ENCODE measurements at regions not wholly inside any gene's neighbourhood (a gene's known extent, or its start where the extent isn't known, plus 50 kb on each side); places are given as distances from the start of the nearest gene placed in this dataset.
"Not testable (repeated sequence)": the region's sequence is repeated elsewhere in the genome, so short reads cannot be mapped to it uniquely, and the experiment has no call there.

DNA sequence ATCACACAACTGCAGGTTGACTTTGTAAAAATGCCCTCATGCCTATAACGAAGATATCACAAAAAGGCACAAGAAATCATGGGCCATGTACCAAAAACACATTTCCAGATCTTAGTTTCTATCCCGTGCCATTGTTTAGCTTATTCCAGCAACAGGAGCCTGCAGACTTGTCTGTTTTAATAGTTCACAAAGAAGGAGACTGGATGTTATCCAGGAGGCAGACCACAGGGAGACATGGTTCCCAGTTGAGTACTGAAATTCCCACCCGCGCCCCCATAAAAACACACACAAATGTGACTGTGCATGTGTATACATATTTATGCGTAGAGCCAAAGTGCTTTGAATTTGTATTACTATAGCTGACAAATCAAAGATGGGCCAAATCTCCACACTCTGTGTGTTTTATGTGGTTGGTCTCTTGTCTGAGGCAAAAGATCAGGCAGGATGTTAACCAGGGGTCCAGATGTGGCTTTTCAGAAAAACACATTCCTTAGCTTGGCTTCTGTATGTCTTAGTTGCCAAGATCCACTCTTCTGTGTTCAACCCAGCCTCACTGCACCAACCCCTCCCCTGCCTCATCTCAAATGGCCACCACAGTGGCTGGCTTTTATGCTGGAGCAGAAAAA is 469.2 kb upstream of the DIPK2B start:
- no peak for DNase-seq (ENCODE audit: low read depth)

DNA sequence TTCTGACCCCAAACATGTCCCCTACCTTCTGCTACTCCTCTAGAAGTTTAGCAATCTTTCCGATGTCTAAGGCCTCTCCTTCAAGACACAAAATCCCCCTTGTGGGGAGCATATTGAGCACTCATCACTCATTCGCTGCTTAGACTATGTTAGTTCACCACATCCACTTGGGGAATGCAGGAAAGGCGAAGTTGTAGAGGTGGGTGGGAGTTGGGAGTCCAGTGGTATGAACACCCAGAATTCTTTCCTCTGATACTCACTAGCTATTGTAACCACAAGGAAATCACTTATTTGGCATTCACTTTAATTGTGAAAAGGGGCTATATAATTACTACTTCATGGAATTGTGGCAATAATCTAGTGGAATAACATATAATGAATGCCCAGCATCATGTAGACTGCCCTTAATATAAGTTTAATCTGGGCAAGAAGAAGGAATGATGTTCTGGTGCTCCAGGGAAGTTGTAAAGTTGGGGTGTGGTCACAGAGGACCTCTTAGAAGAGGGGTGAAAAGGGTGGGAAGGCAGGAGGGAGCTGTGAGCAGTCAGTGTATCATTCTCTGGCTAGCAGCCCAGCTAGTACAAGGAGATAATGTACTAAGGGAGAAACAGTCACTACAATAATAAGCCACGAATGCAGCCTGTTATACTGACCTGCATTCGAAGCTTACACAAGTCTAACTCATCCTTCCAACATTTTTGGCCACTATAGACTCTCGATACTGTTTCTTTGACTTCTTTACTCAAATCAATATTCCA is 468.2 kb upstream of the DIPK2B start:
- no peak for DNase-seq (ENCODE audit: low read depth)

DNA sequence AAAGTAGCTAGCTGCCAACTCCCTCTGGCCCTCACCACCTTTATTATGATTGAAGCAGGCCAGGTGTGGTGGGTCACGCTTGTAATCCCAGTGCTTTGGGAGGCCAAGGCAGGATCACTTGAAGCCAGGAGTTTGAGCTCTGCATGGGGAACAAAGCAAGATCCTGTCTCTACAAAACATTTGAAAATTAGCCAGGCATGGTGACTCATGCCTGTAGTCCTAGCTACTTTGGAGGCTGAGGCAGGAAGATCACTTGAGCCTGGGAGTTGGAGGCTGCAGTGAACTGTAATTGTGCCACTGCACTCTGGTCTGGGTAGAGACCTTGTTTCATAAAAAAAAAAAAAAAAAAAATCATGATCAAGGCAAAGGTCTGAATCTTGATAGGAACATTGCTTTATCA is 467.0 kb upstream of the DIPK2B start:
- no peak for DNase-seq (ENCODE audit: low read depth)

DNA sequence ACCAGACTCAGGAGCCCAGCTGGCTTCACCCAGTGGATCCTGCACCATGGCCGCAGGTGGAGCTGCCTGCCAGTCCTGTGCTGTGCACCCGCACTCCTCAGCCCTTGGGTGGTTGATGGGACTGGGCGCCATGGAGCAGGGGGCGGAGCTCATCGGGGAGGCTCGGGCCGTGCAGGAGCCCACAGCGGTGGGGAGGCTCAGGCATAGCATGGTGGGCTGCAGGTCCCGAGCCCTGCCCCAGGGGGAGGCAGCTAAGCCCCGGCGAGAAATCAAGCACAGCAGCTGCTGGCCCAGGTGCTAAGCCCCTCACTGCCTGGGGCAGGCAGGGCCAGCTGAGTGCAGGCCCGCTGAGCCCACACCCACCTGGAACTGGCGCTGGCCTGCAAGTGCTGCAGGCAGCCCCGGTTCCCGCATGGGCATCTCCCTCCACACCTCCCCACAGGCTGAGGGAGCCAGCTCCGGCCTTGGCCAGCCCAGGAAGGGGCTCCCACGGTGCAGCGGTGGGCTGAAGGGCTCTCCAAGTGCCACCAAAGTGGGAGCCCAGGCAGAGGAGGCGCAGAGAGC is 464.1 kb upstream of the DIPK2B start:
- no peak for DNase-seq (ENCODE audit: low read depth)

DNA sequence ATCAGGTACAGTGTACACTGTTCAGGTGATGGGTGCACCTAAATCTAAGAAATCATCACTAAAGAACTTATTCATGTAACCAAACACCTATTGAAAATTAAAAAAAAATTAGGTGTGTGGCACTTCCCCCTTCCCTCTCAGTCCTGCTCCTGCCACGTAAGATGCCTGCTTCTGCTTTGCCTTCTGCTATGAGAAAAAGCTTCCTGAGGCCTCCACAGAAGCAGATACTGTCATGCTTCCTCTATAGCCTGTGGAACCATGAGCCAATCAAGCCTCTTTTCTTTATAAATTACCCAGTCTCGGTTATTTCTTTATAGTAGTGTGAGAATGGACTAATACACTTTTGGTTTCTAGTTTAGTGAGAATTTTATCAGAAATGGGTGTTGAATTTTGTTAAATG is 459.8 kb upstream of the DIPK2B start:
- no peak for DNase-seq (ENCODE audit: low read depth)

DNA sequence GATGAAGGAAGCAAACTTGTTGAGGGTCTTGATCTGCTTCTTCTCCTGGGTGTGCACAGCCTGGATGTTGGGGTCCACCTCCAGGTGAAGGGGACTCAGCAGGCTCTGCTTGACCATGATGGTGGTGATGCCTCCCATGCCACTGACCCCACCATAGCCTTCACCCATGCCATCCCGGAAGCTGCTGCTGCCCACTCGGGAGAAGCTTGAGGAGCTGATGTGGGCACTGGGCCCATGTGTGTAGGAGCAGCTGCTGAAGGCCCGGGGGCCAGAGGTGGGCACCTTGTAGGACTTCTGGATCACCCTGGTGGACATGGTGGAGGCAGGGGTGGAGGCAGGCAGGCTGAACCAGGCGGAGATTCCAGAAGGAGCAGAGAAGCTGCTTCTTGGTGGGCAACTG is 432.7 kb upstream of the DIPK2B start:
- DNase-seq (ENCODE audit: low read depth): no peak

DNA sequence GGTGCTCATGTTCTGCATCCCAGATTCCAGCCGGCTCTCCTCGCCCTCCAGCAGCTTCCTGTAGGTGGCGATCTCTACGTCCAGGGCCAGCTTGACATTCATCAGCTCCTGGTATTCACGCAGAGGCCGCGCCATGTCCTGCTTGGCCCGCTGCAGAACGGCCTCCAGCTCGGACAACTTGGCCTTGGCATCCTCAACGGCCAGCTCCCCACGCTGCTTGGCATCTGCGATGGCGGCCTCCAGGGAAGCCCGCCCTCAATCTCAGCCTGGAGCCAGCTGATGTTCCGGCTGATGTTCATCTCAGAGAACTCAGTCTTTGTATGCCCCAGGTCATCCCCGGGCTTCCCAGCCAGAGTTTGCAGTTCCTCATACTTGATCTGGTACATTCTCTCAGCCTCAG is 431.8 kb upstream of the DIPK2B start:
- DNase-seq (ENCODE audit: low read depth): no peak

DNA sequence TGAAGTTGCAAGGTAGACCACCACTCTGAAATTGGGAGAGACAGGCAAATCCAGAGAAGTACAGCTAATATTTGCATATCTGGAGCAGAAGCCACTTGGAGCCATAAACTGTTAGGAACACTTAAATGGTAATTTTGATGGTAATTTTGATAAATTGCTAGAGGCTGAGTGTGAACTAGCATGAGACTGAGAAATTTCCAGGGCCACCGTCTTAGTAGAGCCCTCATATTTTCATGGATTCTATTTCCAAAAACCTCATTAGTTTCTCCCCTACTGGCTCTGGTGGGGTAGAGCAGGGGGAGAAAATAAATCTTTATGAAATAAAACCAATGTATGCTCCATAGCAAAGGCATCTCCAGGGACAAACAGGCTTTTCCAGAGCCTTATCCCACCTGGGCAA is 429.4 kb upstream of the DIPK2B start:
- no peak for DNase-seq (ENCODE audit: low read depth)

DNA sequence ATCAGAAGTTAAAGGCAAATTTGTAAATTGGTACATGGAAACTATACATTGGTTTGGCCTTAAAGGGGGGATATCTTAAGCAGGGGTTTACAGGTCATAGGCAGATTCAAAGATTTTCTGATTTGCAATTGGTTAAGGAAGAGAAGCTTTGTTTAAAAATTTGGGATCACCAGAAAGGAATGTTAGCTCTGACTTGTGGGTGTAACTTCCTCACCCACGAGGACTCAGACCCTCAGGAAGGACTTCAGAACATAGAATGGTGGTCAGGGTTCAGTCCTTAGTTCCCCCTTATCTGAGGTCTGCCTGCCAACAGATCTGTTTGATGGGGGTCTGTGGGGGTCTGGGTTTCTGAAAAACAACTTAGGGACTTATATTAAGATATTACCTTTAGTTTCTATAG is 427.4 kb upstream of the DIPK2B start:
- no peak for DNase-seq (ENCODE audit: low read depth)

DNA sequence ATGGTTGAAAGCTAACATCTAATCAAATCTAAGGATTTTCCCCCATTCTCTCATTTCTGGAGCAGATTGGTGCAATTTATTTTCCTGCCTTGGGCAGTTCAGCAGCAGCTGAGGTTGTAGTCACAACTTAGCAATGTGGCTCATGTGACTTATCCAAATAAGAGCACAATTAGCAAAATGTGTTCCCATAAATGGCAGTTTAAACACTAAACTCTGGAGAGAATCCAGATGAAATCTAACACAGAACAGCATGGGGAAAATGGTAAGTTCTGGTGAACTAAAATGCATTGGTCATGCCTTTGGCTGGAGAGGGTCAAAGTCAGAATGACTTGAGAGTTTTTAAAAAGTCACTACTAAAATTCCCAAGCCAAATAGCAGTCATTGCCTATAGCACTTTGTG is 422.6 kb upstream of the DIPK2B start:
- DNase-seq (ENCODE audit: low read depth): no peak

DNA sequence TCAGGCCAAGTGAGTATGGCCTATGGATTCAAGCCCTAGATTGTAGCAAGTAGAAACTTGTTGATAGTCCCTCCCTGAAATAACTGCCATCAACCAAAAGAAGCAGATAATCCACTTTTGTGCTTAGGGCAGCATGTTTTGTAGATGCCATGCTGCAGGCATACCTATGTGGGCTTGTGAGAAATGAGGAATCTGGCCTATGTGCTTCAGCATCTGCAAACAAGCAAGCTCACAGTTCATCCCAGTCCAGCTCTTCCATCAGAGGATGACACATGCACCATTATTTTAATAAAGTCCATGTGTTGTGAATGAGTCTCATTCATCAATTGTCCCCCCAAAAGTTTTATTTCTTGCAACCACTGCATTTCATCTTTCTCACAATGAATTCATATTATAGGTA is 421.9 kb upstream of the DIPK2B start:
- no peak for DNase-seq (ENCODE audit: low read depth)

DNA sequence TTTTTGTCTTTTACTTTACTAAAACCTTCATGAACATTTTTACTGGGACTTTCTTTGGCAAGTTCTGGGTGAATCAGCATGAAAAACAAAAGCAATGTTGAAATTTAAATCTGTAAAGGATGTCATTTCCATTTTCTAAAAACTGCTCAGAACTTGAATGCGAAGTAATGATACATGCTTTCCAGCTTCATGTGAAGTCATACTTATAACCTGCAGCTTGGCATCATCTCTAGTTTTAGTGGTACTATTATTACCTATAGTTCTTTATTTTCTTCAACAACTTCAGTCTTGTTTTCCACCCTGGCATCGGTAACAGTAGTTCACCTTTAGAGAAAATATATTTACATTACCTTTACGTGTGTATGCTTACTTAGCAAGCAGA is 421.4 kb upstream of the DIPK2B start:
- no peak for DNase-seq (ENCODE audit: low read depth)

DNA sequence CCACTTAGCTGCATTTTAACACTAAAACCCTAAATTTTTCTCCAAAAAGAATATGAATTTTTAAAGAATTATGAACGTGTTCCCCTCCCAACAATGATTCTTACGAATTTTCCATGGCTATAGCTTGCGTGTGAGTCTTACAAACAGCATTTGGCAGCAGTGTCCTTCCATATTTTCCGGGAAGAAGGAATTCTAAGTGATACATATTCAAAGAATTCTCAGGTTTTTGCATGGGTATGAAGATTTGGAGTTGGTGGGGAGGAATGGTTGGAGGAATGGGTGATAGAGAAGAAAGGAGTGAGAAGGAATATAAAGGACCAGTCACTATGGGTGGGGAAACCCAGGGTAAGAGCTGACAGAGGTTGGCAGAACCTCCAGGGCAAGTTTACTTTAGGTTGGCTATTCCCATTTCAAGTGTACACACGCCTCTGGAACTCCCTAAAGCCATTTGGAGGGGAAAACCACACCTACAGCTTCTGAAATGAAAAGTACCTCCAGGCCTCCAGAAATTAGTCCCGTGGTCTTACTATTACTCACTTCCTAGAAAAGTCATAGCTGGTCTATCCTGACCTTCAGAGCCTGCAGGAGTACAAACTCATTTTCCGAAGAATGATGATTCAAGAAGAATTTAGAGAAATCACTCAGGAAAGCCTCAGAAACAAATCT is 420.8 kb upstream of the DIPK2B start:
- DNase-seq (ENCODE audit: low read depth): no peak

DNA sequence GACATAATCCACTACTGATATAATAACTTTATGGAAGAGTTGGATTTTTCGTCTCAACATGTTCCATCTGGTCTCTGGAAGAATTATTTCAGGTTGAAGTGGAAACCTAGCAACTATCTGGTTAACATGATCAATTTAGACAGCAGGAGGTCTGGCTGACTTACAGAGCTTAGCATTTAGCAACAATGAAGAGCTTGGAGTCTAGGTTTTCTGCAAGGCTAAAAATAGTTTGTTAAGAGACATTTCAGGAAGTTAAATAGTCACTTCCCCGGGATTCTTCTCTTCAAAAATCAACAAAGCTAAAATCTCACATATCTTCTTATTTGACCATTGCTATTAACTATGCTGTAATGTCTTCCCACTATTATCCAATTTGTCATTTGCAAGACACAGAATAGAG is 418.6 kb upstream of the DIPK2B start:
- no peak for DNase-seq (ENCODE audit: low read depth)

DNA sequence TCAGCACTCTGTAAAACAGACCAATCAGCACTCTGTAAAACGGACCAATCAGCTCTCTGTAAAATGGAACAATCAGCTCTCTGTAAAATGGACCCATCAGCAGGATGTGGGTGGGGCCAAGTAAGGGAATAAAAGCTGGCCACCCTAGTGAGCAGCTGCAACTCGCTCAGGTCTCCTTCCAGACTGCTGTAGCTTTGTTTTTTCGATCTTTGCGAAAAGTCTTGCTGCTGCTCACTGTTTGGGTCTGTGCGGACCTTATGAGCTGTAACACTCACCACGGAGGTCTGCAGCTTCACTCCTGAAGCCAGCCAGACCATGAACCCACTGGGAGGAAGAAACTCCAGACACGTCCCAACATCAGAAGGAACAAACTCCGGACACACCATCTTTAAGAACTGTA is 414.9 kb upstream of the DIPK2B start:
- DNase-seq (ENCODE audit: low read depth): not testable (repeated sequence)

DNA sequence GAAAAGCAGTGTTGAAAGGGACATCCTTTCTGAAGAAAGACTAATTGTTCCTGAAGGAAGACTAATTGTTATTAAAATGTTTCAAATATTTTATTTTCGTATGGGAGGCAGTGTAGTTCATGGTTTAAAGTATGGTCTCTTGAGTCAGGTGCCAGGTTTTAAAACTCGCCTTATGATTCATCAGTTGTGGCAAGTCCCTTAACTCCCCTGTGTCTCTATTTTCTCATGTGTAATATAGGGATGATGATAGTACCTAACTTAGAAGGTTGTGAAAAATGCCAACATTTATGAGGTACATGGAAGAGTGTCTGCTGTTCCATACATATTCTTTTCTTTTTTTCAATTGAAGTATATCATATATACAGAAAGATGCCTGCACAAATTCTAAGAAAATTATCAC is 414.2 kb upstream of the DIPK2B start:
- no peak for DNase-seq (ENCODE audit: low read depth)

DNA sequence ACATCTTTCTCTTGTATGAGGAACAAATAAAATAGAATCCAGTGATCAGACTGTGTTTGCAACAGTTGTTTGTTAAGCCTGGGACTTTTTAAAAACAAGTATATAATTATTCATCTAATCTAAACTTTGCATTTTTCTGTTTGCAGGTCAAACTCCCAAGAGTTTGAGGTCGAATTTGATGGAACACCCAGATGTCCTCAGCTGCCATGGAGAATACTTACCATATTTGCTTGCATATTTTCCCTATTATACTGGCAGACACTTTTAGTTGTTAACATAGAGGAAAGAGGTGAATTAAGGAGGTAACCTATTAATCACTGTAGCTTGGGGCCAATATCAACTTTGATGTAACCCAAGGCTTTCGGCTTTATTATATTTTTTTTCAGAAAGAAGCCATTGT is 401.5 kb upstream of the DIPK2B start:
- DNase-seq (ENCODE audit: low read depth): no peak

DNA sequence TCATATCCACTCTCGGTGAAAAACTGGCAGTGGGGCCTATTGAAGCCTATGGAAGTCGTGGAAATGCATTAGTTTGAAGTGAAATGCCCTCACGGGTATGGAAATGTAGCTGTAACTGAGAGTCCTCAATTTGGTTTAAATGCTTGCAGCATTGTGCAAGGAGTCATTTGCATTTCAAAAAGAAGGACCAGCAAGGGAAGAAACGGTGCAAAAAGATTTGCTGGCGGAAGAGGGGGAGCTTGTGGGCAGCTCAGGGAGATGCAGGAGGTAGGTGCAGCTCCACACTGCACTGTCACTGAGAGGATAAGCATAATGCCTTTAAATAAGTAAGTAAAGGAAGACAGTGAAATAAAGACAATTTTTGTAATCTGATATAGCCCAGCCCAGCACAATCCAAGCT is 400.4 kb upstream of the DIPK2B start:
- no peak for DNase-seq (ENCODE audit: low read depth)

DNA sequence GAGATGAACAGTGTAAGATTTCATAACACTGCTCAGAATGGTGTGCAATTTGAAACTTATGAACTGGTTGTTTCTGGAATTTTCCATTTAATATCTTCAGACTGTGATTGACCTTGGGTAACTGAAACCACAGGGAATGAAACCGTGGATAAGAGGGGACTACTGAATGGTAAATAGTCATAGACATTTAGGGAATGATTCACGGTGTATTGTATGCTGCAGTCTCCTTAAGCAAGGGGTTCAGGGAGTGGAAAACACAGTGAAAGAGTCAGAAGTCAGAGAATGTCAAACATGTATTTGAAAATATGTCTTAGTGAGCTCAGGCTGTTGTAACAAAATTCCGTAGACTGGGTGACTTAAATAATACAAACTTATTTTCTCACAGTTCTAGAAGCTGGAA is 398.2 kb upstream of the DIPK2B start:
- DNase-seq (ENCODE audit: low read depth): no peak

DNA sequence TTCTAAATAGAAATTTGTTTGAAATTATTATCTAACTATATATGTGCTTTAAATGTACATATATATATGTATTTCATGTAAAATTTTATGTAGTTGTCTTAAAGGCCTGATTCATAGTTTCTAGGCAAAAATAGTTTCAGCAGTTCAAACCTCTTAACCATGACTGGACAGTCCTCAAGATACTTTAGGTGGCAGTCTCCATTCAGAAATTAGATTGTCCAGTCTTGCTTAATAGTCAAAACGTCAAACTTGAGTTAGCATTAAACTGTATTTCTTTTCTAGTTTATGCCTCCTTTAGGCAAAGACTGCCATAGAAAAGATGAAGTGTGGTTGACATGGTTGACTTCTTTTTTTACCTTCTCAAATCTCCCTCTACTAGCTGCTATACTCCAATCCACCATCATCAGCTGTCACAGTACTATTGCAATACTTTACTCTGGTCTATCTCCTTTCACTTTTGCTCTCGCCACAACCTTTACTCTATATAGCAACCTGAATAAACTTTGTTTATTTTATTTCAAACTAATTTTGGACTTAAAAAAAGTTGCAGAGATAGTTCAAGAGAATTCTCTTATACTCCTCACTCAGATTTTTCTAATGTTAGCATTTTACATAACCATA is 395.6 kb upstream of the DIPK2B start:
- DNase-seq (ENCODE audit: low read depth): no peak

DNA sequence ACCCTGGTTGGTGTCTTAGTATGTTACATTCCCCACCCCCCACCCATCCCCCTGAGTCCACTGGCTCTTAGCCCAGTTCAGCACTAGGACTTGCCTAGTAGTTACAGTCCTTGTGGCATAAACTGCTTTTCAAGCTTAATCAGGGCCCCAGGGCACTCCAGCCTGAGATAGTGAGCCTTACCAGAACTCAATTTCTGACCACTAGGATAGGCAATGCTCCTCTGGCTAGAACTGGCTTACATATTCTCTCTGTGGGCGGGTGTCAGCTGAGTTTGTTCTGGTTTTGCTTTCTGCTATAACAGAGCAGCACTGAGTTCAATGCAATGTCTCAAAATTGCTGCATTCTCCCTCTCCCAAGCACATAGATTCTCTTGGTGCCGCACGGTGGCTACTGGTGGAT is 391.4 kb upstream of the DIPK2B start:
- DNase-seq (ENCODE audit: low read depth): no peak

DNA sequence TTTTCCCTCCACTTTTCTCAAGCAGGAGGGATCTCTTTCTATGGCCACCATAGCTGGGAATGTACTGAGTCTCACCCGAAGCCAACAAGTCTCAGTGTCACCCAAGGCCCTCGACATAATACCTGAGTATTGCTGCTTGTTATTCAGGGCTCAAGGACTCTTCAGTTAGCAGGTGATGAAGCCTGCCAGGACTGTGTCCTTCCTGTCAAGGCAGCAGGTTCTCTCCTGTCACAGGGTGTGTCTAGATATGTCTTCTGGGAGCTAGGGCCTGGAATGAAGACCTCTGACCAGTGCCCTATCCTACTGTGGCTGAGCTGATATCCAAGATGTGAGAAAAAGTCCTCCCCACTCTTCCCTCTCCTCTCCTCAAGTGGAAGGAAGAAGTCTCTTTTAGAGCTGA is 391.0 kb upstream of the DIPK2B start:
- DNase-seq (ENCODE audit: low read depth): no peak

DNA sequence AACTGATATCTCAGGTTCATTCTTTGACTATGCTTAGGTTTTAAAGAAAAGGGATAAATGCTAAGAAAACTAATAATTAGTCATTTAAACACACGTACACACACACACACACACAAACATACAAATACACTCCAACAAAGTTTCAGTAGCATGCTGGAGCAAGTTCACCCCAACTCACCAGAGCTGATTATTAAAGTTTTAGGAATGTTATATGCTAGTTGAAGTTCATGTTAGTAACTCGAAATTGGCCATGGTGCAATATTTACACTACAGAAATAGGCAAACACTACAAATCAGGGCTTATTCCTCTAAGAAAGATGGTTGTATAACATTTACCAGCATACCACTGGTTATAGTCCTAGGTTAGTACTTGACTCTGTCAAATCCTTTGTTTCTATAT is 384.0 kb upstream of the DIPK2B start:
- no peak for DNase-seq (ENCODE audit: low read depth)
